Kidney (tissue), 13 donors: ENCODE measurements at regions not wholly inside any gene's neighbourhood (a gene's known extent, or its start where the extent isn't known, plus 50 kb on each side); places are given as distances from the start of the nearest gene placed in this dataset.
"Not testable (repeated sequence)": the region's sequence is repeated elsewhere in the genome, so short reads cannot be mapped to it uniquely, and the experiment has no call there.

ENCODE experiments used
- DNase-seq, 5 donors: peaks; one replicate each; pipeline ENCODE4 v3.0.0-alpha.2; 2013 to 2020
- FAIRE-seq: peaks from 2 replicates; lab custom pipeline; 2012; peaks lifted over from hg19 to GRCh38; lab: Jason Lieb, UNC
- H3K27ac ChIP-seq, 2 donors: one replicate each; pipeline ENCODE4 v1.7.0; 2013; ENCODE audit warnings: low read depth in 2 of 2, low read length in 2 of 2, inconsistent platforms in 1 of 2
- H3K27me3 ChIP-seq: one replicate; pipeline ENCODE4 v1.7.1; 2013; ENCODE audit warnings: low read length, inconsistent platforms; ENCODE audit not compliant: control insufficient read depth, insufficient read depth
- H3K36me3 ChIP-seq, 3 donors: one replicate each; pipeline versions ENCODE4 v1.7.0 to v1.7.1; 2013; ENCODE audit warnings: low read length in 3 of 3, control low read depth in 1 of 3, inconsistent platforms in 1 of 3; ENCODE audit not compliant: insufficient read depth in 3 of 3, control insufficient read depth in 2 of 3
- H3K4me1 ChIP-seq, 3 donors: one replicate each; pipeline versions ENCODE4 v1.7.0 to v1.7.1; 2013; ENCODE audit warnings: low read length in 3 of 3, inconsistent platforms in 1 of 3, low read depth in 1 of 3; ENCODE audit not compliant: control insufficient read depth in 2 of 3, insufficient read depth in 2 of 3
- H3K4me3 ChIP-seq, 3 donors: one replicate each; pipeline versions ENCODE4 v1.7.0 to v1.8.1; 2013; ENCODE audit warnings: low read length in 3 of 3, control low read depth in 1 of 3, inconsistent platforms in 1 of 3
- H3K9ac ChIP-seq, 3 donors: one replicate each; pipeline versions ENCODE4 v1.7.0 to v1.7.1; 2013; ENCODE audit warnings: low read length in 3 of 3, control low read depth in 1 of 3, inconsistent platforms in 1 of 3
- H3K9me3 ChIP-seq, 3 donors: one replicate each; pipeline versions ENCODE4 v1.7.0 to v1.7.1; 2013; ENCODE audit warnings: low read length in 3 of 3, control low read depth in 1 of 3, inconsistent platforms in 1 of 3; ENCODE audit not compliant: control insufficient read depth in 2 of 3, insufficient read depth in 1 of 3
- CTCF ChIP-seq: IDR thresholded peaks from 3 replicates; pipeline ENCODE4 v1.5.1; 2012; ENCODE audit warnings: mild to moderate bottlenecking, moderate library complexity, borderline replicate concordance; ENCODE audit not compliant: insufficient read depth; ENCODE audit errors: extremely low read depth
- intact Hi-C: fragments of 100-400 bp; cut with DNase I; formaldehyde crosslinking; loops from one replicate; pipeline ENCODE4 v1.11.1; 2022
- donor health status: control.
- donor health status: control.
- donor health status: control.
- donor health status: control.
- donor health status: control.
- donor health status: DM: yes; HTN: yes; CAD: no.
- donor health status: Normal renal cell carcinoma (clear cell type).

GRCh38 chr5:82881571-82882174 lies 195.5 kb downstream of the TMEM167A start:
- FAIRE-seq: no peak
- intact Hi-C loops: no loop called here
- no peak for DNase-seq

GRCh38 chr5:82879089-82879488 lies 198.1 kb downstream of the TMEM167A start:
- Histone ChIP-seq H3K36me3 (no peaks in the 10 kb centered on the region), H3K4me3 (no peak overlapping the region), H3K27ac (no peak overlapping the region), H3K9ac (no peak overlapping the region), H3K4me1 (no peaks in the 10 kb centered on the region), H3K27me3 (no peaks in the 10 kb centered on the region), H3K9me3 (peaks cover 0 to 14% (median 3%) of the 10 kb centered on the region in 3 donors)
- FAIRE-seq (no peak), DNase-seq (no peak)
- TF ChIP-seq CTCF: no peak
- intact Hi-C loops: no loop called here

More at GRCh38 chr5:82881571-82882174, 195.5 kb downstream of the TMEM167A start:
- no peaks in the 10 kb centered on the region for H3K27me3 ChIP-seq
- H3K9ac ChIP-seq: no peak overlapping the region
- no peaks in the 10 kb centered on the region for H3K36me3 ChIP-seq
- TF ChIP-seq CTCF: no peak
- H3K4me3 ChIP-seq: no peak overlapping the region
- H3K27ac ChIP-seq: no peak overlapping the region
- H3K4me1 ChIP-seq: peaks cover 0 to 2% (median 0%) of the 10 kb centered on the region in 3 donors
- peaks cover 0 to 9% (median 3%) of the 10 kb centered on the region in 3 donors for H3K9me3 ChIP-seq

GRCh38 chr5:82873452-82873851 lies 203.7 kb downstream of the TMEM167A start:
- no peaks in the 10 kb centered on the region for H3K27me3 ChIP-seq
- H3K4me3 ChIP-seq: no peak overlapping the region
- no peaks in the 10 kb centered on the region for H3K36me3 ChIP-seq
- H3K27ac ChIP-seq: no peak overlapping the region
- no peak overlapping the region for H3K9ac ChIP-seq
- TF ChIP-seq CTCF: no peak
- intact Hi-C loops: no loop called here
- DNase-seq (no peak), FAIRE-seq (no peak)
- no peaks in the 10 kb centered on the region for H3K4me1 ChIP-seq
- H3K9me3 ChIP-seq: peaks cover 0 to 7% (median 0%) of the 10 kb centered on the region in 3 donors

- H3K36me3 ChIP-seq, intact Hi-C loops, H3K9ac ChIP-seq, DNase-seq, H3K27ac ChIP-seq, H3K9me3 ChIP-seq, H3K4me3 ChIP-seq, H3K4me1 ChIP-seq, H3K27me3 ChIP-seq, FAIRE-seq: not testable (repeated sequence)
Measured at GRCh38 chr5:82872321-82873288, 204.6 kb downstream of the TMEM167A start.
